ENCODE measurements at regions not wholly inside any gene's neighbourhood (a gene's known extent, or its start where the extent isn't known, plus 50 kb on each side); places are given as distances from the start of the nearest gene placed in this dataset.

GRCh38 chr2:144137705-144138428, 382.1 kb downstream of the ZEB2 start:
- DNase-seq (ENCODE audit: low spot score) = no peak

GRCh38 chr2:144137272-144137671, 382.6 kb downstream of the ZEB2 start:
- no peak overlapping the region for H3K4me3 ChIP-seq
- H3K27me3 ChIP-seq (replicated peaks; ENCODE audit: insufficient read depth) = no peaks in the 10 kb centered on the region
- H3K36me3 ChIP-seq = no peaks in the 10 kb centered on the region
- no peak for TF ChIP-seq CTCF (IDR thresholded peaks at IDR 0.05)
- no peak overlapping the region for H3K27ac ChIP-seq
- H3K4me1 ChIP-seq (ENCODE audit: control insufficient read depth in 1 of 2, low read depth in 2 of 2) = no peaks in the 10 kb centered on the region
- ATAC-seq (ENCODE audit: insufficient number of reproducible peaks, low FRiP score, low read depth) = no peak
- no peaks in the 10 kb centered on the region for H3K9me3 ChIP-seq
- no peak for DNase-seq (ENCODE audit: low spot score)

More at GRCh38 chr2:144137705-144138428, 382.1 kb downstream of the ZEB2 start:
- Histone ChIP-seq H3K36me3 (no peaks in the 10 kb centered on the region), H3K9me3 (no peaks in the 10 kb centered on the region), H3K4me1 (ENCODE audit: control insufficient read depth in 1 of 2, low read depth in 2 of 2) (no peaks in the 10 kb centered on the region), H3K27me3 (replicated peaks; ENCODE audit: insufficient read depth) (no peaks in the 10 kb centered on the region), H3K27ac (no peak overlapping the region), H3K4me3 (no peak overlapping the region)
- no peak for ATAC-seq (ENCODE audit: insufficient number of reproducible peaks, low FRiP score, low read depth)
- no peak for TF ChIP-seq CTCF (IDR thresholded peaks at IDR 0.05)

- DNase-seq (ENCODE audit: low spot score) = no peak
- Histone ChIP-seq H3K4me1 (ENCODE audit: control insufficient read depth in 1 of 2, low read depth in 2 of 2) (no peaks in the 10 kb centered on the region), H3K27me3 (replicated peaks; ENCODE audit: insufficient read depth) (no peaks in the 10 kb centered on the region), H3K36me3 (no peaks in the 10 kb centered on the region), H3K9me3 (no peaks in the 10 kb centered on the region), H3K27ac (no peak overlapping the region), H3K4me3 (no peak overlapping the region)
- no peak for TF ChIP-seq CTCF (IDR thresholded peaks at IDR 0.05)
- no peak for ATAC-seq (ENCODE audit: insufficient number of reproducible peaks, low FRiP score, low read depth)
Measured at GRCh38 chr2:144136297-144137010, 383.5 kb downstream of the ZEB2 start.

GRCh38 chr2:144133936-144134665, 385.8 kb downstream of the ZEB2 start:
- Histone ChIP-seq H3K4me3 (no peak overlapping the region), H3K9me3 (no peaks in the 10 kb centered on the region), H3K27me3 (replicated peaks; ENCODE audit: insufficient read depth) (no peaks in the 10 kb centered on the region), H3K27ac (no peak overlapping the region), H3K4me1 (ENCODE audit: control insufficient read depth in 1 of 2, low read depth in 2 of 2) (no peaks in the 10 kb centered on the region), H3K36me3 (no peaks in the 10 kb centered on the region)
- no peak for DNase-seq (ENCODE audit: low spot score)
- no peak for ATAC-seq (ENCODE audit: insufficient number of reproducible peaks, low FRiP score, low read depth)
- TF ChIP-seq CTCF (IDR thresholded peaks at IDR 0.05) = no peak

- H3K4me1 ChIP-seq (ENCODE audit: control insufficient read depth in 1 of 2, low read depth in 2 of 2) = no peaks in the 10 kb centered on the region
- H3K27ac ChIP-seq = no peak overlapping the region
- H3K27me3 ChIP-seq (replicated peaks; ENCODE audit: insufficient read depth) = no peaks in the 10 kb centered on the region
- no peak for TF ChIP-seq CTCF (IDR thresholded peaks at IDR 0.05)
- ATAC-seq (ENCODE audit: insufficient number of reproducible peaks, low FRiP score, low read depth) (no peak), DNase-seq (ENCODE audit: low spot score) (no peak)
- H3K36me3 ChIP-seq = no peaks in the 10 kb centered on the region
- no peak overlapping the region for H3K4me3 ChIP-seq
- H3K9me3 ChIP-seq = no peaks in the 10 kb centered on the region
Measured at GRCh38 chr2:144132357-144132756, 387.6 kb downstream of the ZEB2 start.

Data from thoracic aorta (tissue), 2 donors.